Mesodermal cell (in vitro differentiated cells): ENCODE measurements at regions not wholly inside any gene's neighbourhood (a gene's known extent, or its start where the extent isn't known, plus 50 kb on each side); places are given as distances from the start of the nearest gene placed in this dataset.

ENCODE experiments used
- H3K27ac ChIP-seq: 2 replicates; pipeline ENCODE4 v1.7.0; 2013; ENCODE audit warnings: mild to moderate bottlenecking, low read depth, low read length, moderate library complexity; ENCODE audit not compliant: severe bottlenecking
- H3K36me3 ChIP-seq: 2 replicates; pipeline ENCODE4 v1.7.1; 2013; ENCODE audit warnings: mild to moderate bottlenecking, low read length, moderate library complexity; ENCODE audit not compliant: control insufficient read depth, insufficient read depth
- H3K4me1 ChIP-seq: one replicate; pipeline ENCODE4 v1.7.1; 2013; ENCODE audit warnings: mild to moderate bottlenecking, low read length; ENCODE audit not compliant: insufficient read depth, control insufficient read depth, poor library complexity, severe bottlenecking
- H3K4me3 ChIP-seq: 2 replicates; pipeline ENCODE4 v1.7.0; 2013; ENCODE audit warnings: low read length, control low read depth, mild to moderate bottlenecking; ENCODE audit not compliant: insufficient read depth, poor library complexity, severe bottlenecking; ENCODE audit errors: extremely low read depth
- H3K9me3 ChIP-seq: 2 replicates; pipeline ENCODE4 v1.7.1; 2013; ENCODE audit warnings: mild to moderate bottlenecking, low read length, moderate library complexity; ENCODE audit not compliant: control insufficient read depth
- WGBS, 2 experiments: methylation state at CpG; one replicate each; pipeline ENCODE4 v1.1.5; 2013; ENCODE audit warnings: missing lambda C conversion rate in 2 of 2; ENCODE audit not compliant: insufficient coverage in 2 of 2; 5-methylcytosine and 5-hydroxymethylcytosine counted together

GRCh38 chr1:181260271-181260670 lies 171.8 kb downstream of the IER5 start:
- H3K9me3 ChIP-seq, result peaks cover 1% of the 10 kb centered on the region
- H3K4me1 ChIP-seq, result peaks cover 5% of the 10 kb centered on the region
- no peak overlapping the region for H3K27ac ChIP-seq
- 88% methylated on average over 3 of the region's 3 CpGs; no CpG with 5 or more reads in 1 of the 2 experiments for WGBS, 2 experiments
- H3K4me3 ChIP-seq, result no peak overlapping the region
- H3K36me3 ChIP-seq, result no peaks in the 10 kb centered on the region

GRCh38 chr1:181260994-181261393 lies 172.5 kb downstream of the IER5 start:
- WGBS, 2 experiments, result 86 to 100% methylated on average over 1 of the region's 1 CpG
- no peaks in the 10 kb centered on the region for H3K36me3 ChIP-seq
- H3K4me1 ChIP-seq, result peaks cover under 1% of the 10 kb centered on the region
- H3K9me3 ChIP-seq, result no peaks in the 10 kb centered on the region
- H3K4me3 ChIP-seq, result no peak overlapping the region
- H3K27ac ChIP-seq, result no peak overlapping the region

- Histone ChIP-seq H3K36me3 (no peaks in the 10 kb centered on the region), H3K9me3 (no peaks in the 10 kb centered on the region), H3K4me3 (no peak overlapping the region), H3K4me1 (no peaks in the 10 kb centered on the region), H3K27ac (no peak overlapping the region)
- WGBS, 2 experiments, result no CpG with 5 or more reads among the region's 1 CpG
Observed at GRCh38 chr1:181262069-181262468, 173.6 kb downstream of the IER5 start.

- Histone ChIP-seq H3K27ac (no peak overlapping the region), H3K4me1 (no peaks in the 10 kb centered on the region), H3K9me3 (no peaks in the 10 kb centered on the region), H3K36me3 (no peaks in the 10 kb centered on the region), H3K4me3 (no peak overlapping the region)
- 79 to 100% methylated on average over 2 of the region's 2 CpGs for whole genome bisulfite sequencing, 2 experiments
Observed at GRCh38 chr1:181263444-181263843, 174.9 kb downstream of the IER5 start.

GRCh38 chr1:181264821-181265220 lies 176.3 kb downstream of the IER5 start:
- 80% methylated on average over 1 of the region's 3 CpGs; no CpG with 5 or more reads in 1 of the 2 experiments for WGBS, 2 experiments
- H3K4me3 ChIP-seq, result no peak overlapping the region
- H3K9me3 ChIP-seq, result no peaks in the 10 kb centered on the region
- no peaks in the 10 kb centered on the region for H3K36me3 ChIP-seq
- H3K4me1 ChIP-seq, result no peaks in the 10 kb centered on the region
- H3K27ac ChIP-seq, result no peak overlapping the region

- Histone ChIP-seq H3K27ac (no peak overlapping the region), H3K9me3 (no peaks in the 10 kb centered on the region), H3K4me3 (no peak overlapping the region), H3K4me1 (no peaks in the 10 kb centered on the region), H3K36me3 (no peaks in the 10 kb centered on the region)
Observed at GRCh38 chr1:181284978-181285377, 196.5 kb downstream of the IER5 start.

- H3K9me3 ChIP-seq, result no peaks in the 10 kb centered on the region
- no peaks in the 10 kb centered on the region for H3K4me1 ChIP-seq
- H3K4me3 ChIP-seq, result no peak overlapping the region
- no peaks in the 10 kb centered on the region for H3K36me3 ChIP-seq
- no peak overlapping the region for H3K27ac ChIP-seq
- WGBS, 2 experiments, result 87 to 92% methylated on average over 3 of the region's 3 CpGs
Observed at GRCh38 chr1:181295217-181295616, 188.1 kb upstream of the CACNA1E start.

GRCh38 chr1:181296180-181296579 lies 187.1 kb upstream of the CACNA1E start:
- H3K36me3 ChIP-seq, result no peaks in the 10 kb centered on the region
- WGBS, 2 experiments, result 80% methylated on average over 1 of the region's 2 CpGs; no CpG with 5 or more reads in 1 of the 2 experiments
- no peaks in the 10 kb centered on the region for H3K4me1 ChIP-seq
- H3K4me3 ChIP-seq, result no peak overlapping the region
- no peak overlapping the region for H3K27ac ChIP-seq
- no peaks in the 10 kb centered on the region for H3K9me3 ChIP-seq

GRCh38 chr1:181308098-181308497 lies 175.2 kb upstream of the CACNA1E start:
- no peaks in the 10 kb centered on the region for H3K36me3 ChIP-seq
- H3K9me3 ChIP-seq, result no peaks in the 10 kb centered on the region
- WGBS, 2 experiments, result 32 to 51% methylated on average over 2 to 3 of the region's 3 CpGs
- no peak overlapping the region for H3K27ac ChIP-seq
- H3K4me3 ChIP-seq, result no peak overlapping the region
- no peaks in the 10 kb centered on the region for H3K4me1 ChIP-seq

GRCh38 chr1:181310560-181310959 lies 172.8 kb upstream of the CACNA1E start:
- Histone ChIP-seq H3K36me3 (no peaks in the 10 kb centered on the region), H3K9me3 (no peaks in the 10 kb centered on the region), H3K4me1 (no peaks in the 10 kb centered on the region), H3K4me3 (no peak overlapping the region), H3K27ac (no peak overlapping the region)
- 39 to 75% methylated on average over 2 of the region's 2 CpGs for WGBS, 2 experiments

GRCh38 chr1:181312946-181313345 lies 170.4 kb upstream of the CACNA1E start:
- Histone ChIP-seq H3K4me3 (no peak overlapping the region), H3K27ac (no peak overlapping the region), H3K4me1 (peaks cover 3% of the 10 kb centered on the region), H3K9me3 (no peaks in the 10 kb centered on the region), H3K36me3 (no peaks in the 10 kb centered on the region)
- WGBS, 2 experiments, result 71 to 90% methylated on average over 2 of the region's 4 CpGs
